Hematopoietic multipotent progenitor cell treated with erythropoietin and hydrocortisone succinate and interleukin-3 and kit ligand, for 8 days (in vitro differentiated cells): ENCODE measurements at regions not wholly inside any gene's neighbourhood (a gene's known extent, or its start where the extent isn't known, plus 50 kb on each side); places are given as distances from the start of the nearest gene placed in this dataset.

Source experiments
- DNase-seq: peaks from one replicate; pipeline ENCODE4 v3.0.0-alpha.2; 2015

- DNase-seq, result no peak
Measured at GRCh38 chr14:100955201-100955600, 51.7 kb upstream of the RTL1 start.

GRCh38 chr14:100962494-100962893 lies 59.0 kb upstream of the RTL1 start:
- no peak for DNase-seq

GRCh38 chr14:100965296-100965695 lies 61.8 kb upstream of the RTL1 start:
- DNase-seq, result no peak

DNA sequence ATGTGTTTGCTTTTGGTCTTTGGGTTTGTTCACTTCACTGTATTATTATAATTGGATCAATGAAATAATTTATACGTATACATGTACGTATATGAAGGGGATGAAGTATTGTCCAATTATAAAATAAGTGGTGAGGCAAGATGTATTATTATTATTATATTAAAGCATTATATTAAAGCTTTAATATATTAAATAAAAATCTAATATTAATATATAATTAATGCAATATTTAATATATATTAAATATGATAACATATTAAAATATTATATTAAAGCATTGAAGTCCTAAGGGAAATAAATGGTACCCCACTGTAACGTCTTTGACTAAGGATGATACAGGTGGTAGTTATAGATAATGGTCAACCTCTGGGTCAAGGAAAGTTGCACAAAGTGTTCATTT lies 63.7 kb upstream of the RTL1 start:
- no peak for DNase-seq

DNA sequence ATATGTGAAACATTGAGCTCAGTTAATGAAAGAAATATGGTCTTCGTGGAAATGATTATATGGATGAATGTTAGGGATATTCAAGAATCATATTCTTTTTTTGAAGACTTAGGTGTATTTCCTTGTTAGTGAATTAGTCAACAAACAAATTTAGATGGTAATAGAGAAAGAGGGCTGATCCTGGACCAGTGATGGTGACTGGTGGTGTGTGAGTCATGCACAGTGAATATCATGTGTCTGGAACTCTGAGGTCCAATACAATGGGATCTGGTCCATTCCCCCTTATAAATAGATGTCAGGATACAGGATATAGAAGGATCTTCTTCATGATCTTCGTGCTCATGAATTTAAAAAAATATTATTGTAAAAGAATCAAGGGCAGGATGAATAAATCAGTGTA lies 64.4 kb upstream of the RTL1 start:
- DNase-seq, result no peak

DNA sequence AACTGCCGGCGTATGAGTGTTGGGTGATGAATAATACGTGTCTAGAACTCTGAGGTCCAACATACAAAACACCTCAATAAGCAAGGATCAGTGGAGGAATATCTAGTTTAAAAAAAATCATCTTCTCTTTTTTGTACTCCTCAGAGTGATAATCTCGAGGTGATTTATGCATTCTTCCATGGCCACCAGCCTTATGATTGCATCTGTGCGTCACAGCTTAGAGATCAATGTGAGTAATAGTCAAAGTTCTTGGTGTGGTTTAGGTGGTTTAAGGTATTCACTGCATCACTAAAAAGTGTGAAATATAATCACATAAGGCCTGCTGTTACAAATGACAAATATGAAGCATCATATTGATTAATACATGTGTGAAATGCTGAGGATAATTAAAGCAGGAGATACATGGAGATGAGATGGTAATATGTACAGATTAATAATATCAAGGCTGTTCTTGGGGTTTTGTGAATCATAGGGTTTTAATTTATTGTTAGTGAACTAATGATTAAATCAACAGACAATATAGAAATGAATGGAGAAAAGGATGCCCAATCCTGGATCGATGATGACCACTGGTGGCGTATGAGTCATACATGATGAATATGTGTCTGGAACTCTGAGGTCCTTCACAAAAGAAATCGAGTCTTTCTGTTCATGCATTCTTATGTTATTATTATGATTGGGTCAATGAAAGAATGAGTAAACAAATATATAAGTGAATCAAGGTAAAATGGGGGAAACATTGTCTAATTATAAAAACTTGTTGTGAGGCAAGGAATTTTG lies 68.8 kb upstream of the RTL1 start:
- DNase-seq, result no peak

GRCh38 chr14:100975671-100976070 lies 72.1 kb upstream of the RTL1 start:
- no peak for DNase-seq

DNA sequence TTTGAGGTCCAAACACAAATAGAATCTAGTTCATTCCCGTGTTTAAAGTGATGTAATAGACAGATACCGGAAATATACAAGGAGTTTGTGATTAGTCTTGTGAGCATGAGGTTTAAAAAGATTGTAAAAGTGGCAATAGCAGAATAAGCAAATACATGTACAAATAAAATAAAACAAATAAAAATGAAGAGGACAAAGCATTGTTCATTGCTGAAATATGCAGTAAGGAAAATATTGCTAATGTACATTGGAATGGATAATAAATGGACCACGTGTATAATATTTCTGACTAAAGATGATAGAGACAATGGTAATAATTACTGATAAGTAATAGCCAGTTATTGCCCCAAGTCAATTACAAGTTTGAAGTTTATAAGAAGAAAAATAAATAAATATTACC lies 75.6 kb upstream of the RTL1 start:
- no peak for DNase-seq

- DNase-seq, result no peak
Measured at GRCh38 chr14:100979780-100980179, 76.3 kb upstream of the RTL1 start.

DNA sequence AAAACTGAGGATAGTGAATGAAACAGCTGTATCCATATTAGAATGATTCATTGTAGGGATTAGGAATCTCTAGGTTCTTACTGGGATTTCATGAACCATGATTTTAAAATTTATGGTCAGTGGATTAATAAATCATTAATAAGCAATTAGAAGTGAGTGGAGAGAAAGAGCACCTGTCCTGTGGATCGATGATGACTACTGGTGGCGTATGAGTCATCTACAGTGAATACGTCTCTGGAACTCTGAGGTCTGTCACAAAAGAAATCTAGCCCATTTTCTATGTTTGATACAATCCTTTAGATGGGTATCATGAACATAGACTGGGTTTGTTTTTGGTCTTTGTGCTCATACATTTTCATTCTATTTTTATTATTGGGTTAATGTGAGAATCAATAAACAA lies 77.3 kb upstream of the RTL1 start:
- no peak for DNase-seq

- DNase-seq, result no peak
Measured at GRCh38 chr14:100981809-100982208, 78.3 kb upstream of the RTL1 start.

- no peak for DNase-seq
Measured at GRCh38 chr14:100982353-100982752, 78.8 kb upstream of the RTL1 start.

DNA sequence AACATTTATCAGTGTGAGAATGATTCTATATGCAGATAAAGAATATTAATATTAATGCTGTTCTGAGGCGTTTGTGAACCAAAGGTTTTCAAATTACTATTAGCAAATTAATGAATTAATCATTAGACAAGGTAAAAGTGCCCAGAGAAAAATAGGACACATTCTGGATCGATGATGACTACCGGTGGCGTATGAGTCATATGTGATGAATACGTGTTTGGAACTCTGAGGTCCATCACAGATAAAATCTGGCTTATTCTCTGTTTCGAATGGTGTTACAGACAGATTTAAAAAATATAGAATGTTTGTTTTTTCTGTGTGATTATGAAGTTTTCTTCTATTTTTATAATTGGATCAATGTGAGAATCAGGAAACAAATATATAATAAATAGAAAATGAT lies 79.2 kb upstream of the RTL1 start:
- no peak for DNase-seq

- DNase-seq, result no peak
Measured at GRCh38 chr14:100983710-100984109, 80.2 kb upstream of the RTL1 start.

DNA sequence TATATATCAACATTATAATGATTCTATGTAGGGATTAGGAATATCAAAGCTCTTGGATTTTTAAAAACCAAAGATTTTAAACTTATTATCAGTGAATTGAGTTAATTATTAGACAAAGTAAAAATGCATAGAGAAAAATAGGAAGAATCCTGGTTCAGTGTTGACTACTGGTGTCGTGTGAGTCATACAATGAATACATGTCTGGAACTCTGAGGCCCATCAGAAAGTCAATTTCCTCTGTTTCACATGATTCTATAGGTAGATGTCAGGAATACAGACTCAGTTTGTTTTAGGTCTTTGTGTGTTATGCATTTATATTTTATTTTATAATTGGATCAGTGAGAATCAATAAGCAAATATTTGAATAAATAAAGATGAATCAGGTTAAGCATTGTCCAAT lies 84.5 kb upstream of the RTL1 start:
- DNase-seq, result no peak

DNA sequence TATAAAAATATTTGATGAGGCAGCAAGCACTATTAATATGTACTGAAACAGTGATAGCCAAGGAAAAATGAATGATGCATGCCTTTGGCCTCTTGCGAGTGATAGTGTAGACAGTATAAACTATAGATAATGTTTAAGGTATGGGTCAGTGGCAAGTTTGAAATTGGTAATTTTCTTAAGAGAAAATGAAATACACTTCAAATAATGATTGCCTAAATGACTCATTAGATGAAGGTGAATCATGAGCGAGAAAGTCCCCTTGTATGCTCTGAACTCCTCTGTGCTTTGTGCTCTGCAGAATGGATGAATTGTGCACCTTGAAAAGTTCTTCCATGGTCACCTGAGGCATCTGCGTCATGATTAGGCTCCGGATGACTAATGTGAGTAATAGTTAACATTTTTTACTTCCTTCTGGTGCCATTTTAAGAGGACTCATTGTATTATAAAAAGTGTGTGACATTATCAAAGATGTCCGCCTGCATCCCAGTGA lies 84.9 kb upstream of the RTL1 start:
- no peak for DNase-seq

DNA sequence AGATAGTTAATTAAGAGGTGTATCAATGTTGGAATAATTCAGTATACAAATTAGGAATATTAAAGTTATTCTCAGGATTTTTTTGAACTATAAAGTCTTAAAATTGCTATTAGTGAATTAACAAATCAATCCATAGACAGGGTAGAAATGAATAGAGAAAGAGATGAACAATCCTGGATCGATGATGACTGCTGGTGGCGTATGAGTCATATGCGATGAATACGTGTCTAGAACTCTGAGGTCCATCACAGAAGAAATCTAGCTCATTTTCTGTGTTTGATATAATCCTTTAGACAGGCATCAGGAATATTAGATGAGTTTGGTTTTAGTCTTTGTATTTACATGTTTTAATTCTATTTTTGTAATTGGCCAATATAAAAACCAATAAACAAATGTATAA lies 85.4 kb upstream of the RTL1 start:
- no peak for DNase-seq

GRCh38 chr14:100989924-100990323 lies 86.4 kb upstream of the RTL1 start:
- no peak for DNase-seq

- DNase-seq, result no peak
Measured at GRCh38 chr14:100994082-100994481, 90.6 kb upstream of the RTL1 start.

DNA sequence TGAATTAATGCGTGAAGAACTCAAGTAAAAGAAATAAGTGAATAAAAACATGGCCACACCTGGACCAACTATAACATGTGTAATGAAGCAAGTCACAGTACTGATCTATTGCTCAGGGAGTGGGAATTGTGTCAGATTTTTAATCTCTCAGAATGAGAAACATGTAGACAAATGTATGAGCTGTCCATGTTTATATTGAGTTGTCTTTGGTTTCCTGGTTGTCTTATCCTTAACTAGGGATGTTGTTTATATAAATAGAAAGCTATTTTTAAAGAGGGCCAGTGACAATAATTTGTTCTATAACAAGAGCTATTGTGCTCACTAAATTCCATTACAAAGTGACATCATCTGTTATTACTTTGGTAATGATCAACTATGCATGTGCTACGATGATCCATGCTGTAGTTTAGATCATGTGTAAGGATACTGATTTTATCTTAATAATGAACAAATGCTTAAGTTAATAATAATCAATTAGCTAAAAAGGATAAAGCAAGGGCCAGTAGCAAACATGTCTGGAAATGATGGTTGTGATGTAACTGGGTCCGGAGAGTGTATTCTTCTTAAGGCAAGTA lies 91.3 kb upstream of the RTL1 start:
- DNase-seq, result no peak

DNA sequence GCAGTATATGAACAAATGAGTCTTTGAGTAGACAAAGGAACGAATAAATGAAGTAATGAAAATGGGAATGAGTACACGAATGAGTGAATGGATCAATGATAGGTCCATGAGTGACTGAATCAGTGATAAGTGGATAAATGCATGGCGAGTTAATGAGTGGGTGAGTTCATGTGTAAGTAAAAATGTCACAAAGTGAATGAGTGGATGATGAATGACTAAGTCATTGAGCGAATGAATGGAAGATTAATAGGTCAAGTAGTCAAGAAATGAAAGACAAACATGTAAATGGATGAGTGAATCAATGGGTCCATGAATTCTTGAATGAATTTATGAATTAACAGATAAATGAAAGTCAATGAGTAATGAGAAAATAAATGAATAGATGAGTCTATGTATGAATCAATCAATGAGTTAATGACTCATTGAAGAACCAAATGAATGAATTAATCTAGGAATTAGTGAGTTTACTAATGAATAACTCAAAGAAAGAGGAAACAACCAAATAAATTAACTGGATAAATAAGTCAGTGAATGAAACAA lies 97.3 kb upstream of the RTL1 start:
- DNase-seq, result no peak

GRCh38 chr14:101001311-101002069 lies 98.0 kb upstream of the RTL1 start:
- DNase-seq, result no peak

GRCh38 chr14:101002738-101003137 lies 99.2 kb upstream of the RTL1 start:
- no peak for DNase-seq

- DNase-seq, result no peak
Measured at GRCh38 chr14:101004176-101004575, 100.7 kb upstream of the RTL1 start.
